C4-2B (cell line): ENCODE measurements at regions not wholly inside any gene's neighbourhood (a gene's known extent, or its start where the extent isn't known, plus 50 kb on each side); places are given as distances from the start of the nearest gene placed in this dataset.

Source experiments
- ZFX ChIP-seq: fragments of 450-650 bp; IDR thresholded peaks from 2 replicates; pipeline ENCODE4 v1.6.1; 2017
- TF ChIP-seq, protein P1 (sequence below): fragments of 450-650 bp; conservative IDR thresholded peaks from 2 replicates; pipeline ENCODE4 v1.5.1; 2017; ENCODE audit warnings: mild to moderate bottlenecking

DNA sequence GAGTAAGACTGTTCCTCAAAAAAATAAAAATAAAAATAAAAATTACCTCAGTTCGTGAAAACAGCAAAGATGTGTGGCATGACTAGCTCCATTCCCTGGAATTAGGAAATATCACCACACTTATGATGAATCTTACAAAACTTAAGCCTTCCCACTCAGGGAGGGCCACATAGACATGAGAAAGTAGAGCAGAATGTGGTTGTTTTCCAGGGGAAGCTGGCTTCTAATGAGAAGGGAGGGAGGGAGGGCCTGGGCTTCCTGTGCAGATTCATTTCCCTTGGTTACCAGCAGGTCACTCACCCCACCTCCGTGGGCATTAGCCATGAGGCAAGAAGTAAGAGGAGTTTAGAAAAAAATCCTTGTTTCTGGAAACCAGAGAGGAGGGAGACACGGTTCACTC lies 95.9 kb upstream of the RMDN2 start:
- TF ChIP-seq, protein P1, sequence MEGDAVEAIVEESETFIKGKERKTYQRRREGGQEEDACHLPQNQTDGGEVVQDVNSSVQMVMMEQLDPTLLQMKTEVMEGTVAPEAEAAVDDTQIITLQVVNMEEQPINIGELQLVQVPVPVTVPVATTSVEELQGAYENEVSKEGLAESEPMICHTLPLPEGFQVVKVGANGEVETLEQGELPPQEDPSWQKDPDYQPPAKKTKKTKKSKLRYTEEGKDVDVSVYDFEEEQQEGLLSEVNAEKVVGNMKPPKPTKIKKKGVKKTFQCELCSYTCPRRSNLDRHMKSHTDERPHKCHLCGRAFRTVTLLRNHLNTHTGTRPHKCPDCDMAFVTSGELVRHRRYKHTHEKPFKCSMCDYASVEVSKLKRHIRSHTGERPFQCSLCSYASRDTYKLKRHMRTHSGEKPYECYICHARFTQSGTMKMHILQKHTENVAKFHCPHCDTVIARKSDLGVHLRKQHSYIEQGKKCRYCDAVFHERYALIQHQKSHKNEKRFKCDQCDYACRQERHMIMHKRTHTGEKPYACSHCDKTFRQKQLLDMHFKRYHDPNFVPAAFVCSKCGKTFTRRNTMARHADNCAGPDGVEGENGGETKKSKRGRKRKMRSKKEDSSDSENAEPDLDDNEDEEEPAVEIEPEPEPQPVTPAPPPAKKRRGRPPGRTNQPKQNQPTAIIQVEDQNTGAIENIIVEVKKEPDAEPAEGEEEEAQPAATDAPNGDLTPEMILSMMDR, result no peak
- TF ChIP-seq ZFX, result no peak
